ENCODE measurements at regions not wholly inside any gene's neighbourhood (a gene's known extent, or its start where the extent isn't known, plus 50 kb on each side); places are given as distances from the start of the nearest gene placed in this dataset.

GRCh38 chr21:16162953-16163352 lies 433.2 kb downstream of the USP25 start:
- Mint-ChIP-seq H3K4me1 (ENCODE audit: unreplicated experiment) (no peaks in the 10 kb centered on the region), H3K4me3 (ENCODE audit: unreplicated experiment) (no peak overlapping the region)

GRCh38 chr21:16169102-16169511 lies 439.3 kb downstream of the USP25 start:
- H3K27me3 Mint-ChIP-seq (ENCODE audit: unreplicated experiment) = peaks cover 1% of the 10 kb centered on the region
- no peaks in the 10 kb centered on the region for H3K36me3 Mint-ChIP-seq (ENCODE audit: low read depth, unreplicated experiment)
- TF ChIP-seq CTCF (IDR thresholded peaks at IDR 0.05; ENCODE audit: unreplicated experiment) = no peak
- no peak for DNase-seq (ENCODE audit: low spot score)
- H3K27ac Mint-ChIP-seq (ENCODE audit: unreplicated experiment) = no peak overlapping the region
- H3K4me3 Mint-ChIP-seq (ENCODE audit: unreplicated experiment) = no peak overlapping the region
- H3K9me3 Mint-ChIP-seq (ENCODE audit: unreplicated experiment) = no peaks in the 10 kb centered on the region
- H3K4me1 Mint-ChIP-seq (ENCODE audit: unreplicated experiment) = no peaks in the 10 kb centered on the region

More at GRCh38 chr21:16162953-16163352, 433.2 kb downstream of the USP25 start:
- no peaks in the 10 kb centered on the region for H3K9me3 Mint-ChIP-seq (ENCODE audit: unreplicated experiment)
- peaks cover 1% of the 10 kb centered on the region for H3K27me3 Mint-ChIP-seq (ENCODE audit: unreplicated experiment)
- no peaks in the 10 kb centered on the region for H3K36me3 Mint-ChIP-seq (ENCODE audit: low read depth, unreplicated experiment)
- H3K27ac Mint-ChIP-seq (ENCODE audit: unreplicated experiment) = no peak overlapping the region
- DNase-seq (ENCODE audit: low spot score) = no peak
- no peak for TF ChIP-seq CTCF (IDR thresholded peaks at IDR 0.05; ENCODE audit: unreplicated experiment)

- H3K9me3 Mint-ChIP-seq (ENCODE audit: unreplicated experiment) = no peaks in the 10 kb centered on the region
- DNase-seq (ENCODE audit: low spot score) = no peak
- H3K4me3 Mint-ChIP-seq (ENCODE audit: unreplicated experiment) = no peak overlapping the region
- H3K4me1 Mint-ChIP-seq (ENCODE audit: unreplicated experiment) = no peaks in the 10 kb centered on the region
- no peaks in the 10 kb centered on the region for H3K36me3 Mint-ChIP-seq (ENCODE audit: low read depth, unreplicated experiment)
- TF ChIP-seq CTCF (IDR thresholded peaks at IDR 0.05; ENCODE audit: unreplicated experiment) = no peak
- H3K27ac Mint-ChIP-seq (ENCODE audit: unreplicated experiment) = no peak overlapping the region
- peaks cover 1% of the 10 kb centered on the region for H3K27me3 Mint-ChIP-seq (ENCODE audit: unreplicated experiment)
Observed at GRCh38 chr21:16169779-16170178, 440.0 kb downstream of the USP25 start.

GRCh38 chr21:16176570-16176969 lies 446.8 kb downstream of the USP25 start:
- H3K36me3 Mint-ChIP-seq (ENCODE audit: low read depth, unreplicated experiment) = no peaks in the 10 kb centered on the region
- H3K4me1 Mint-ChIP-seq (ENCODE audit: unreplicated experiment) = peaks cover 19% of the 10 kb centered on the region
- H3K27me3 Mint-ChIP-seq (ENCODE audit: unreplicated experiment) = no peaks in the 10 kb centered on the region
- H3K9me3 Mint-ChIP-seq (ENCODE audit: unreplicated experiment) = no peaks in the 10 kb centered on the region
- DNase-seq (ENCODE audit: low spot score) = no peak
- no peak for TF ChIP-seq CTCF (IDR thresholded peaks at IDR 0.05; ENCODE audit: unreplicated experiment)
- H3K4me3 Mint-ChIP-seq (ENCODE audit: unreplicated experiment) = no peak overlapping the region
- no peak overlapping the region for H3K27ac Mint-ChIP-seq (ENCODE audit: unreplicated experiment)

GRCh38 chr21:16177532-16177931 lies 447.8 kb downstream of the USP25 start:
- Mint-ChIP-seq H3K27ac (ENCODE audit: unreplicated experiment) (no peak overlapping the region), H3K4me3 (ENCODE audit: unreplicated experiment) (no peak overlapping the region), H3K4me1 (ENCODE audit: unreplicated experiment) (peaks cover 19% of the 10 kb centered on the region), H3K36me3 (ENCODE audit: low read depth, unreplicated experiment) (no peaks in the 10 kb centered on the region), H3K27me3 (ENCODE audit: unreplicated experiment) (no peaks in the 10 kb centered on the region), H3K9me3 (ENCODE audit: unreplicated experiment) (no peaks in the 10 kb centered on the region)
- TF ChIP-seq CTCF (IDR thresholded peaks at IDR 0.05; ENCODE audit: unreplicated experiment) = no peak
- DNase-seq (ENCODE audit: low spot score) = no peak
